Breast epithelium (tissue), 3 donors: ENCODE measurements at regions not wholly inside any gene's neighbourhood (a gene's known extent, or its start where the extent isn't known, plus 50 kb on each side); places are given as distances from the start of the nearest gene placed in this dataset.

Source experiments
- CTCF ChIP-seq, 3 donors: fragments of 450-650 bp; IDR thresholded peaks; one replicate each; pipeline ENCODE4 v1.5.1; 2016 to 2017; ENCODE audit warnings: antibody characterized with exemption in 3 of 3, mild to moderate bottlenecking in 3 of 3, moderate library complexity in 3 of 3
- POLR2A ChIP-seq: fragments of 450-650 bp; IDR thresholded peaks from one replicate; pipeline ENCODE4 v1.6.1; 2016; ENCODE audit warnings: antibody characterized with exemption, mild to moderate bottlenecking, moderate library complexity
- POLR2AphosphoS5 ChIP-seq, 3 donors: sonication (generic); formaldehyde crosslinking; IDR thresholded peaks; one replicate each; pipeline ENCODE4 v1.6.1; 2017; ENCODE audit warnings: antibody characterized with exemption in 3 of 3

- no peak for TF ChIP-seq CTCF (IDR thresholded peaks at IDR 0.05)
- TF ChIP-seq POLR2AphosphoS5 (IDR thresholded peaks at IDR 0.05), result no peak
- TF ChIP-seq POLR2A, result no peak
Measured at GRCh38 chrX:28312965-28313364, 274.3 kb upstream of the IL1RAPL1 start.
